Adrenal gland (tissue), 9 donors: ENCODE measurements at regions not wholly inside any gene's neighbourhood (a gene's known extent, or its start where the extent isn't known, plus 50 kb on each side); places are given as distances from the start of the nearest gene placed in this dataset.

ENCODE experiments used
- DNase-seq, 7 donors: peaks; one replicate each; pipeline ENCODE4 v3.0.0-alpha.2; 2019 to 2020
- H3K27ac ChIP-seq, 5 donors: fragments of 200-600 bp; sonication (generic) in 4 of 5; 1 replicate in 3 of 5; 2 replicates in 2 of 5; pipeline versions ENCODE4 v1.5.1 to v1.8.0; 2016 to 2020; ENCODE audit warnings: mild to moderate bottlenecking in 1 of 5
- H3K27me3 ChIP-seq: fragments of 200-600 bp; 2 replicates; pipeline ENCODE4 v1.8.0; 2021
- H3K36me3 ChIP-seq, 2 donors: fragments of 200-600 bp; replicated peaks in 1 of 2; 1 replicate in 1 of 2; 2 replicates in 1 of 2; pipeline versions ENCODE4 v1.5.1 to v1.8.0; 2018 to 2022
- H3K4me1 ChIP-seq, 2 donors: fragments of 200-600 bp; replicated peaks in 1 of 2; 1 replicate in 1 of 2; 2 replicates in 1 of 2; pipeline versions ENCODE4 v1.5.1 to v1.8.0; 2018 to 2021
- H3K4me3 ChIP-seq, 4 donors: fragments of 200-600 bp; sonication (generic) in 3 of 4; one replicate each; pipeline ENCODE4 v1.5.1; 2016 to 2018
- H3K9me3 ChIP-seq, 3 donors: fragments of 200-600 bp; sonication (generic) in 1 of 3; replicated peaks in 1 of 3; 1 replicate in 2 of 3; 2 replicates in 1 of 3; pipeline versions ENCODE4 v1.5.1 to v1.8.0; 2016 to 2021
- POLR2A ChIP-seq, 2 donors: fragments of 450-650 bp; IDR thresholded peaks; one replicate each; pipeline ENCODE4 v1.6.1; 2017; ENCODE audit warnings: antibody characterized with exemption in 2 of 2, mild to moderate bottlenecking in 2 of 2, moderate library complexity in 1 of 2
- WGBS, 4 donors: extraction: QIAGEN DNeasy Blood & Tissue Kit in 2 of 4; methylation state at CpG; one replicate each; pipeline versions ENCODE4 v1.1.5 to v1.1.7; 2013 to 2017; 5-methylcytosine and 5-hydroxymethylcytosine counted together
- intact Hi-C, 2 donors: fragments of 100-400 bp; cut with DNase I; formaldehyde crosslinking; loops; one replicate each; pipeline versions ENCODE4 v1.14.1 to v1.15.0; 2022 to 2023
- TF ChIP-seq, protein P1 (sequence below), 6 experiments: fragments of 450-650 bp in 4 of 6; fragments of 200-600 bp in 2 of 6; sonication (generic) in 1 of 6; IDR thresholded peaks; 1 replicate in 5 of 6; 2 replicates in 1 of 6; pipeline versions ENCODE4 v1.5.1 to v1.8.0; 2016 to 2021; ENCODE audit warnings: antibody characterized with exemption in 6 of 6, mild to moderate bottlenecking in 2 of 6, moderate library complexity in 1 of 6
- donor health status: healthy with polysubstance abuse.
- donor health status: Bipolar disorder and iron deficiency.
- donor health status: DM: yes; HTN: yes; CAD: no.
- donor health status: DM: no; HTN: no; CAD: no.
- donor health status: DM: no; HTN: no; CAD: no.

DNA sequence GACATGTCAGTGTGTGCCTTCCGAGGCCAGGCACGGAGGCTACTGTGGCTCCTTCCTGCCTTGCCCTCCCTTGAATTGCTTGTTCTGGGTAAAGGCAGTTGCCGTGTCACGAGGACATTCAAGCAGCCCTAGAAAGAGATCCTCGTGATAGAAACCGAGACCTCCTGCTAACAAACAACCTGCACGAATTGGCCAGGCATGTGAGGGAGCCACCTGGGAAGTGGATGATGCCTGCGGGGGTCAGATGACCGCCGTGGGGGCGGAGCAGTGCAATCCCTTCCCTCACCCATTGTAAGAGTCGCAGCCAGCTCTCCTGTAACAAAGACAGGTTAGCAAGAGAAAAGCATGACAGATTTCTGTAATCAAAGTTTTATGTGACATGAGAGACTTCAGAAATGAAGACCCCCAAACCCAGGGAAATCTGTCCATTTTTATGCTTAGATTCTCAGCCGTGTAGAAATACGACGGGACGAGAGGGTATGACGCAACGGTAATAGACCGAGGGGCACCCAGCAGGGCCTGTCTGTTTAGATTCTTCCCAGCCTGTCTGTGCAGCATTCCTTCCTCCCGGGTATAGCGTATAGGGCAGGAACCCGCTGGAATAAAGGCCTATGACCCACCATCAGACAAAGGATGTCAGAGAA, 241.7 kb downstream of the GATA3 start:
- no peaks in the 10 kb centered on the region for H3K9me3 ChIP-seq
- WGBS, 4 donors = 58 to 73% (median 61%) methylated on average over 18 to 22 of the region's 22 CpGs
- no peak for DNase-seq
- TF ChIP-seq POLR2A (IDR thresholded peaks at IDR 0.05) = no peak
- TF ChIP-seq, protein P1, sequence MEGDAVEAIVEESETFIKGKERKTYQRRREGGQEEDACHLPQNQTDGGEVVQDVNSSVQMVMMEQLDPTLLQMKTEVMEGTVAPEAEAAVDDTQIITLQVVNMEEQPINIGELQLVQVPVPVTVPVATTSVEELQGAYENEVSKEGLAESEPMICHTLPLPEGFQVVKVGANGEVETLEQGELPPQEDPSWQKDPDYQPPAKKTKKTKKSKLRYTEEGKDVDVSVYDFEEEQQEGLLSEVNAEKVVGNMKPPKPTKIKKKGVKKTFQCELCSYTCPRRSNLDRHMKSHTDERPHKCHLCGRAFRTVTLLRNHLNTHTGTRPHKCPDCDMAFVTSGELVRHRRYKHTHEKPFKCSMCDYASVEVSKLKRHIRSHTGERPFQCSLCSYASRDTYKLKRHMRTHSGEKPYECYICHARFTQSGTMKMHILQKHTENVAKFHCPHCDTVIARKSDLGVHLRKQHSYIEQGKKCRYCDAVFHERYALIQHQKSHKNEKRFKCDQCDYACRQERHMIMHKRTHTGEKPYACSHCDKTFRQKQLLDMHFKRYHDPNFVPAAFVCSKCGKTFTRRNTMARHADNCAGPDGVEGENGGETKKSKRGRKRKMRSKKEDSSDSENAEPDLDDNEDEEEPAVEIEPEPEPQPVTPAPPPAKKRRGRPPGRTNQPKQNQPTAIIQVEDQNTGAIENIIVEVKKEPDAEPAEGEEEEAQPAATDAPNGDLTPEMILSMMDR (IDR thresholded peaks at IDR 0.05) = no peak
- intact Hi-C loops = no loop called here
- no peaks in the 10 kb centered on the region for H3K36me3 ChIP-seq
- H3K4me3 ChIP-seq = no peak overlapping the region
- H3K27me3 ChIP-seq = peaks cover 6% of the 10 kb centered on the region
- H3K4me1 ChIP-seq = no peaks in the 10 kb centered on the region
- H3K27ac ChIP-seq = no peak overlapping the region

- no peak for TF ChIP-seq POLR2A (IDR thresholded peaks at IDR 0.05)
- TF ChIP-seq, protein P1 (IDR thresholded peaks at IDR 0.05) = no peak
- Histone ChIP-seq H3K27ac (no peak overlapping the region), H3K27me3 (peaks cover 6% of the 10 kb centered on the region), H3K9me3 (no peaks in the 10 kb centered on the region), H3K36me3 (no peaks in the 10 kb centered on the region), H3K4me3 (no peak overlapping the region), H3K4me1 (no peaks in the 10 kb centered on the region)
- 76 to 91% (median 81%) methylated on average over 2 of the region's 2 CpGs for WGBS, 4 donors
- DNase-seq = no peak
- intact Hi-C loops = no loop called here
These were observed 242.2 kb downstream of the GATA3 start for GRCh38 chr10:8296734-8297101.

DNA sequence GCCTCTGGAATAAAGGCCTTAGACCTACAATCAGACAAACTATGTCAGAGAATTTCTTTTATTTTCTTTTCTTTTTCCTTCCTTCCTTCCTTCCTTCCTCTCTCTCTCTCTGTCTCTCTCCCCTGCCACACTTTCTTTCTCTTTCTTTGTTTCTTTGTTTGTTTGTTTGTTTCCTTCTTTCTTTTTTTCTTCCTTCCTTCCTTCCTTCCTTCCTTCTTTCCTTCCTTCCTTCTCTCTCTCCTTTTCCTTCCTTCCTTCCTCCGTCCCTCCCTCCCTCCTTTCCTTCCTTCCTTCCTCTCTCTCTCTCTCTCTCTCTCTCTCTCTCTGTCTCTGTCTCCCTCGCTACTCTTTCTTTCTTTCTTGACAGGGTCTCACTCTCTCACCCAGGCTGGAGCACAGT, 242.6 kb downstream of the GATA3 start:
- no peak overlapping the region for H3K4me3 ChIP-seq
- intact Hi-C loops = no loop called here
- no peak for TF ChIP-seq POLR2A (IDR thresholded peaks at IDR 0.05)
- TF ChIP-seq, protein P1 (IDR thresholded peaks at IDR 0.05) = no peak
- H3K27me3 ChIP-seq = peaks cover 6% of the 10 kb centered on the region
- no peaks in the 10 kb centered on the region for H3K36me3 ChIP-seq
- 77 to 85% (median 81%) methylated on average over 2 of the region's 2 CpGs for WGBS, 4 donors
- H3K4me1 ChIP-seq = no peaks in the 10 kb centered on the region
- no peak for DNase-seq
- H3K9me3 ChIP-seq = no peaks in the 10 kb centered on the region
- H3K27ac ChIP-seq = no peak overlapping the region

DNA sequence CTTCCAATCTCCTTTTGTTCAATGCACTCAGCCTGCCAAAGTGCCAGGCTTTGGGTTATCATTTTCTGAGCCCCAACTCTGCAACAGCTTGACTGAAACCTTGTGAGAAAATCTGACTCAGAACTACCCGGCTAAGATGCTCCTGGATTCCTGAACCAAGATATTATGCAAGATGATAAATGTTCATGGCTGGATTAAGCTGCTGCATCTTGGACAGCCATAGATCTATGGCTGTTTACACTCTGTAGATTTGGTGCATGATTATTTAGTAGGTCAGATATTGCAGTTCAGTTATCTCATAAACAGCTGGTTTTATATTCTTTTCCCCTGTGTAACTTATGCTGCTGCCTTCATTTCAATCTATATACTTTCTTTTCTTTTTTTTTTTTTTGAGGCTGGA, 243.5 kb downstream of the GATA3 start:
- Histone ChIP-seq H3K27ac (no peak overlapping the region), H3K4me3 (no peak overlapping the region), H3K9me3 (no peaks in the 10 kb centered on the region), H3K4me1 (no peaks in the 10 kb centered on the region), H3K36me3 (no peaks in the 10 kb centered on the region), H3K27me3 (peaks cover 6% of the 10 kb centered on the region)
- 17 to 56% (median 39%) methylated on average over 1 of the region's 1 CpG for WGBS, 4 donors
- no peak for DNase-seq
- intact Hi-C loops = no loop called here
- TF ChIP-seq, protein P1 (IDR thresholded peaks at IDR 0.05) = no peak
